Tibial nerve (tissue), 4 donors: ENCODE measurements at regions not wholly inside any gene's neighbourhood (a gene's known extent, or its start where the extent isn't known, plus 50 kb on each side); places are given as distances from the start of the nearest gene placed in this dataset.

Experiments used
- DNase-seq, 2 donors: peaks; one replicate each; pipeline ENCODE4 v3.0.0-alpha.2; 2019; ENCODE audit warnings: low spot score in 2 of 2
- H3K27ac ChIP-seq, 4 donors: fragments of 200-600 bp; sonication (generic) in 3 of 4; one replicate each; pipeline ENCODE4 v1.5.1; 2017 to 2019; ENCODE audit warnings: mild to moderate bottlenecking in 1 of 4
- H3K27me3 ChIP-seq, 2 donors: fragments of 200-600 bp; sonication (generic) in 1 of 2; one replicate each; pipeline versions ENCODE4 v1.5.1 to v1.6.0; 2017 to 2019
- H3K36me3 ChIP-seq, 3 donors: fragments of 200-600 bp; sonication (generic); one replicate each; pipeline ENCODE4 v1.5.1; 2018 to 2019
- H3K4me1 ChIP-seq, 4 donors: fragments of 200-600 bp; sonication (generic) in 3 of 4; one replicate each; pipeline ENCODE4 v1.5.1; 2017 to 2019
- H3K4me3 ChIP-seq, 4 donors: fragments of 200-600 bp; sonication (generic) in 3 of 4; one replicate each; pipeline ENCODE4 v1.5.1; 2017 to 2019; ENCODE audit warnings: mild to moderate bottlenecking in 1 of 4, moderate library complexity in 1 of 4
- H3K9me3 ChIP-seq, 4 donors: fragments of 200-600 bp; sonication (generic) in 3 of 4; one replicate each; pipeline ENCODE4 v1.5.1; 2017 to 2019
- EP300 ChIP-seq, 2 donors: sonication (generic); formaldehyde crosslinking; IDR thresholded peaks; one replicate each; pipeline ENCODE4 v1.6.1; 2017; ENCODE audit warnings: antibody characterized with exemption in 2 of 2, mild to moderate bottlenecking in 1 of 2
- POLR2A ChIP-seq, 2 donors: fragments of 450-650 bp; IDR thresholded peaks; one replicate each; pipeline ENCODE4 v1.6.1; 2017; ENCODE audit warnings: antibody characterized with exemption in 2 of 2, mild to moderate bottlenecking in 2 of 2, moderate library complexity in 2 of 2
- WGBS, 2 donors: methylation state at CpG; one replicate each; pipeline ENCODE4 v1.1.5; 2018; 5-methylcytosine and 5-hydroxymethylcytosine counted together
- TF ChIP-seq, protein P1 (sequence below), 5 experiments: fragments of 200-600 bp in 3 of 5; fragments of 450-650 bp in 2 of 5; sonication (generic) in 3 of 5; IDR thresholded peaks; one replicate each; pipeline ENCODE4 v1.5.1; 2016 to 2019; ENCODE audit warnings: antibody characterized with exemption in 5 of 5, mild to moderate bottlenecking in 3 of 5, moderate library complexity in 2 of 5

DNA sequence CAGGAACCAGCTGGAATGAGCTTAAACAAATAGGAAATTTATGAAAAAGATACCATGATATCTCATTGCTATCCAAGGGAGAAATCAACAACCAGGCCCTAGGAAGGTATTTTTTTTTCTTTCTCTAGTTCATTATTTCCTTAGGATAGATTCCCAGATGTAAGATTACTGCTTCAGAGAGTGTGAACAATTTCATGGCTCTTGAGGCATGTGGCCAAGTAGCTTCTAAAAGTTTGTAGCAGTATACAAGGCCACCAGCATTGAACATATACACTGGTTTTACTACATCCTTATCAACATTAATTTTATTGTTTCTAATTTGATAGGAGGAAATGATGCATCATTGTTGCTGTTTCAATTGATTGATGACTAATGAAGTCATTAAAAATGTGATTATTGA is 201.2 kb downstream of the SREK1 start:
- no peak for DNase-seq

DNA sequence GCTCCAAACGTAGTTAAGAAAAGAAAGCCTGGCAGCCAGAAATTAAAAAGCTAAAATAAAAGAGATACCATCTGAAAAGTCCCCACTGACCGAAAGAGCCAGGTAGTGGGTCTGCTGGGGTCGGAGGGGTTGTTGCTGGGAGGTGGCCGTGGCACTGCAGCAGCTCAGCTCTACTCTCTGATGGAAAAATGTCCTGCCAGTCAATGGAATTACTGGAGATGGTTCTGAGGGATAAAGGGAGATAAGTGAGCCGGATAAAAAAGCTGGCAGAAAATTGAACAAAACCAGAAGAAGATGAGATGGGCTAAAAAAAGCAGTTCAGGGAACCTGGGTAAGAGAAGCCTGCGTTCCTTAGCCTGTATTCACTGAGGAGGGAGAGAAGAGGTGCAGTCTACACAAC is 202.8 kb downstream of the SREK1 start:
- Histone ChIP-seq H3K27ac (no peak overlapping the region), H3K36me3 (no peaks in the 10 kb centered on the region), H3K9me3 (no peaks in the 10 kb centered on the region), H3K4me3 (no peak overlapping the region), H3K27me3 (no peaks in the 10 kb centered on the region), H3K4me1 (no peaks in the 10 kb centered on the region)
- WGBS, 2 donors, result 80 to 83% methylated on average over 6 of the region's 6 CpGs
- TF ChIP-seq POLR2A (IDR thresholded peaks at IDR 0.05), result no peak
- TF ChIP-seq, protein P1, sequence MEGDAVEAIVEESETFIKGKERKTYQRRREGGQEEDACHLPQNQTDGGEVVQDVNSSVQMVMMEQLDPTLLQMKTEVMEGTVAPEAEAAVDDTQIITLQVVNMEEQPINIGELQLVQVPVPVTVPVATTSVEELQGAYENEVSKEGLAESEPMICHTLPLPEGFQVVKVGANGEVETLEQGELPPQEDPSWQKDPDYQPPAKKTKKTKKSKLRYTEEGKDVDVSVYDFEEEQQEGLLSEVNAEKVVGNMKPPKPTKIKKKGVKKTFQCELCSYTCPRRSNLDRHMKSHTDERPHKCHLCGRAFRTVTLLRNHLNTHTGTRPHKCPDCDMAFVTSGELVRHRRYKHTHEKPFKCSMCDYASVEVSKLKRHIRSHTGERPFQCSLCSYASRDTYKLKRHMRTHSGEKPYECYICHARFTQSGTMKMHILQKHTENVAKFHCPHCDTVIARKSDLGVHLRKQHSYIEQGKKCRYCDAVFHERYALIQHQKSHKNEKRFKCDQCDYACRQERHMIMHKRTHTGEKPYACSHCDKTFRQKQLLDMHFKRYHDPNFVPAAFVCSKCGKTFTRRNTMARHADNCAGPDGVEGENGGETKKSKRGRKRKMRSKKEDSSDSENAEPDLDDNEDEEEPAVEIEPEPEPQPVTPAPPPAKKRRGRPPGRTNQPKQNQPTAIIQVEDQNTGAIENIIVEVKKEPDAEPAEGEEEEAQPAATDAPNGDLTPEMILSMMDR (IDR thresholded peaks at IDR 0.05), result no peak
- no peak for TF ChIP-seq EP300 (IDR thresholded peaks at IDR 0.05)
- DNase-seq, result no peak

More for the DNA sequence above, 201.2 kb downstream of the SREK1 start:
- Histone ChIP-seq H3K9me3 (no peaks in the 10 kb centered on the region), H3K27me3 (no peaks in the 10 kb centered on the region), H3K4me1 (no peaks in the 10 kb centered on the region), H3K36me3 (no peaks in the 10 kb centered on the region), H3K27ac (no peak overlapping the region), H3K4me3 (no peak overlapping the region)
- TF ChIP-seq EP300 (IDR thresholded peaks at IDR 0.05) (no peak), POLR2A (IDR thresholded peaks at IDR 0.05) (no peak)
- TF ChIP-seq, protein P1 (IDR thresholded peaks at IDR 0.05), result no peak

DNA sequence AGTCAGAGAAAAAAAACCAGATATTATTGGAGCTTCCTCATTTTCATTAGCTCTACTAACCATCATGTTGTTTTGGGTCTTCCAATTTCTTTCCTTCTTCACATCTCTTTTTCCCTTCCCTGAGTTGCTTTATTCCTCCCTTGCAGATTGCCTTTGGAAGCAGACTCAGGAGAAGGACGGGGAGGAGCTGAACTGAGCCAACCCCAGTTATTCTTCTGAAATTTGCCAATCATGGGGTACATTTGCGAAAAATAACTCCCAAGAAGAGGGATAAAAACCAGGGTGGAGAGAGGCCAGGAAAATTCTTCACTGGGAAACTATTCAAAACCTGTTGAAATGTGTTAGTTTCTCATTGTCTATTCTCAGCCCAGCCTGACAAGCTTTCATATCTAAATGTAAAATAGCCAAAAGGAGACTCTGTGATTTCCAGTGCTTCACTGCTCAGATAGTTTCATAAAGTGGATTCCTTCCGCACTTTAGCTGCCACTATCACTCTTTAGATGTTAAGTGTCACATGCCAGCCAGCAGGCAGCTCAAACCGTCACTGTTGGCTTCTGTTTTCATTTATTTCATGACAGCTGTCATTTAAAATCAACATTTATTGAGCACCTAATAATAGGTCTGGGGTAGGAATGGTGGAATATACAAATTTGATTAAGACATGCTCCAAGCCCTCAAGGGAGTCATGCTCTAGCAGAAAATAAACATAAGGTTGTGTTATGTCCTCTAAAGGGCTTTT is 204.5 kb downstream of the SREK1 start:
- Histone ChIP-seq H3K4me1 (no peaks in the 10 kb centered on the region), H3K9me3 (no peaks in the 10 kb centered on the region), H3K27ac (no peak overlapping the region), H3K36me3 (no peaks in the 10 kb centered on the region), H3K27me3 (no peaks in the 10 kb centered on the region), H3K4me3 (no peak overlapping the region)
- 74 to 79% methylated on average over 4 of the region's 4 CpGs for WGBS, 2 donors
- TF ChIP-seq, protein P1 (IDR thresholded peaks at IDR 0.05), result no peak
- TF ChIP-seq EP300 (IDR thresholded peaks at IDR 0.05), result no peak
- TF ChIP-seq POLR2A (IDR thresholded peaks at IDR 0.05), result no peak
- DNase-seq, result no peak

DNA sequence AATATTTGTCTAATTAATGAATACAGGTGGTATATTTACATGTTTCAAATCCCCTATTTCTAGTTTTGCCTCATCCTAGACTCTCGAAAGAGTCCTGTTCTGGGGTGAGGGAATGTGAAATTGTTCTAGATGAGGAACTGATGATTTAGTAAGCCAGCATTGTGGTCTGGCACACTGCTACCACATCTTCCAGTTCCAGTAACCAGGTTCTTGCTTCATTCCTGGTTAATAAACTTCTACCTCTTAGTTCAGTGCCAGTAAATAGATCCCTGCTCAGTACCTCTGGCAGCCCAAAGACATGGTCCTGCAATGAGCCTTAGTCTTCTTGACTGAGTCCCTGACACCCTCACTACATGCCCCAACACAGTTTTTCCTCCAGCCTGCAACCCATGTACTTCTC is 207.7 kb downstream of the SREK1 start:
- Histone ChIP-seq H3K27me3 (no peaks in the 10 kb centered on the region), H3K9me3 (no peaks in the 10 kb centered on the region), H3K27ac (no peak overlapping the region), H3K36me3 (no peaks in the 10 kb centered on the region), H3K4me3 (no peak overlapping the region), H3K4me1 (no peaks in the 10 kb centered on the region)
- no peak for DNase-seq
- 67 to 84% methylated on average over 1 of the region's 1 CpG for WGBS, 2 donors
- TF ChIP-seq, protein P1 (IDR thresholded peaks at IDR 0.05), result no peak
- no peak for TF ChIP-seq POLR2A (IDR thresholded peaks at IDR 0.05)

DNA sequence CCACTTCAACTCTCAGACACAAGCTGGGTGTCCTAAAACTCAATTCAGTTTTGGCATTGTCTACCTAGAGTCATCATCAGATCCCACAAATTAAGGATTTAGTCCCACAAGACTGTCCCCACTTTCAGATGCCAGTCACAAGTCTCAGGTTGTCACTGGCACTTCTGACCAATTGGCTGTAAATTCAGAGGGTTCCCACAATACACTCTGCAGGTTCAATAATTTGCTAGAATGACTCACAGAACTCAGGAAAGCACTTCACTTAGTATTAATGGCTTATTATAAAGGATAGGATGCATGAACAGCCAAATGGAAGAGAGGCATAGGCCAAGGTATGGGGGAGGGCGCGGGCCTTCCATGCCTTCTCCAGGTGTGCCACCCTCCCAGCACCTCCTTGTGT is 209.1 kb downstream of the SREK1 start:
- H3K27ac ChIP-seq, result no peak overlapping the region
- no peak for DNase-seq
- H3K27me3 ChIP-seq, result no peaks in the 10 kb centered on the region
- no peak overlapping the region for H3K4me3 ChIP-seq
- no peaks in the 10 kb centered on the region for H3K9me3 ChIP-seq
- H3K4me1 ChIP-seq, result no peaks in the 10 kb centered on the region
- TF ChIP-seq EP300 (IDR thresholded peaks at IDR 0.05), result no peak
- no peak for TF ChIP-seq POLR2A (IDR thresholded peaks at IDR 0.05)
- TF ChIP-seq, protein P1 (IDR thresholded peaks at IDR 0.05), result no peak
- H3K36me3 ChIP-seq, result no peaks in the 10 kb centered on the region
- 93 to 94% methylated on average over 2 of the region's 2 CpGs for WGBS, 2 donors
